DMS79 (cell line): ENCODE measurements at regions not wholly inside any gene's neighbourhood (a gene's known extent, or its start where the extent isn't known, plus 50 kb on each side); places are given as distances from the start of the nearest gene placed in this dataset.

Experiments used
- DNase-seq: peaks from one replicate; lab custom pipeline; 2025; lab: John Stamatoyannopoulos, UW

GRCh38 chr2:206845877-206846276 is 80.5 kb downstream of the FASTKD2 start:
- DNase-seq, result no peak

GRCh38 chr2:206846331-206846730 is 80.9 kb downstream of the FASTKD2 start:
- DNase-seq, result no peak

GRCh38 chr2:206846981-206847834 is 81.8 kb downstream of the FASTKD2 start:
- DNase-seq, result no peak

GRCh38 chr2:206850369-206850768 is 85.0 kb downstream of the FASTKD2 start:
- no peak for DNase-seq

GRCh38 chr2:206851521-206851920 is 86.1 kb downstream of the FASTKD2 start:
- no peak for DNase-seq

- DNase-seq, result no peak
Observed at GRCh38 chr2:206853915-206854314, 85.4 kb upstream of the CPO start.

- DNase-seq, result no peak
Observed at GRCh38 chr2:206855585-206856433, 83.5 kb upstream of the CPO start.

- DNase-seq, result no peak
Observed at GRCh38 chr2:206856513-206856912, 82.8 kb upstream of the CPO start.

- DNase-seq, result no peak
Observed at GRCh38 chr2:206858687-206859329, 80.5 kb upstream of the CPO start.

GRCh38 chr2:206859330-206859739 is 80.0 kb upstream of the CPO start:
- no peak for DNase-seq

- DNase-seq, result no peak
Observed at GRCh38 chr2:206863196-206863595, 76.1 kb upstream of the CPO start.

- no peak for DNase-seq
Observed at GRCh38 chr2:206863716-206864115, 75.6 kb upstream of the CPO start.

GRCh38 chr2:206867006-206867405 is 72.3 kb upstream of the CPO start:
- DNase-seq, result no peak

- DNase-seq, result no peak
Observed at GRCh38 chr2:206869824-206870495, 69.4 kb upstream of the CPO start.

- peak; percentile 74 for DNase-seq
Observed at GRCh38 chr2:206873423-206873822, 65.9 kb upstream of the CPO start.

- DNase-seq, result no peak
Observed at GRCh38 chr2:206875701-206876100, 63.6 kb upstream of the CPO start.

GRCh38 chr2:206876216-206876860 is 63.0 kb upstream of the CPO start:
- DNase-seq, result peak; percentile 39

- peak; percentile 88 for DNase-seq
Observed at GRCh38 chr2:206881708-206882410, 57.5 kb upstream of the CPO start.

GRCh38 chr2:206886696-206887095 is 52.6 kb upstream of the CPO start:
- DNase-seq, result no peak

GRCh38 chr2:206887745-206888144 is 51.6 kb upstream of the CPO start:
- DNase-seq, result no peak
